ENCODE measurements at regions not wholly inside any gene's neighbourhood (a gene's known extent, or its start where the extent isn't known, plus 50 kb on each side); places are given as distances from the start of the nearest gene placed in this dataset.

DNA sequence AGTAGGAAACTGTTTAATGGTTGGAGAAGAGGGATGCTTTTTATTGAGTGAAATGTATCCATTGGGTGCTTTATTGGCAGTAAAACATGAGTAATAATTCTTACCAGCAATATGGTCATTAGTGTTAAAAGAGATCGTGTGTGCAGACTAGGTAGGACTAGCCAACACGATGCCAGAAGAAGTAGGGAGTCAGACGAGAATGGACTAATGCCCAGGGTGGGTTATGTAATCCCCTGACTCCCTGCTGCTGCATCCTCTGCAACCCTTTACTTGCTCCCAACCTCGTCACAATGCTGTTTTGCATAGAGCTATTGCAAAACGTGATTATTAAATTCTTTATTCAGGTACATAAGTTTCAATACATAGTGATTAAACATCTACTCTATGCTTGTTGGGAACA lies 1213.7 kb downstream of the GATA3 start:
- TF ChIP-seq TCF12 (IDR thresholded peaks at IDR 0.05; ENCODE audit: low read depth) (no peak), NFIC (IDR thresholded peaks at IDR 0.05) (no peak), EGR1 (IDR thresholded peaks at IDR 0.05) (no peak), CREB1 (IDR thresholded peaks at IDR 0.05; ENCODE audit: low read depth) (no peak), YY1 (IDR thresholded peaks at IDR 0.05; ENCODE audit: low read depth) (no peak), RAD21 (IDR thresholded peaks at IDR 0.05; ENCODE audit: low read depth) (no peak), TEAD4 (IDR thresholded peaks at IDR 0.05) (no peak)
- TF ChIP-seq, protein P1, sequence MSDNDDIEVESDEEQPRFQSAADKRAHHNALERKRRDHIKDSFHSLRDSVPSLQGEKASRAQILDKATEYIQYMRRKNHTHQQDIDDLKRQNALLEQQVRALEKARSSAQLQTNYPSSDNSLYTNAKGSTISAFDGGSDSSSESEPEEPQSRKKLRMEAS (IDR thresholded peaks at IDR 0.05), result no peak
- TF ChIP-seq, protein P2, sequence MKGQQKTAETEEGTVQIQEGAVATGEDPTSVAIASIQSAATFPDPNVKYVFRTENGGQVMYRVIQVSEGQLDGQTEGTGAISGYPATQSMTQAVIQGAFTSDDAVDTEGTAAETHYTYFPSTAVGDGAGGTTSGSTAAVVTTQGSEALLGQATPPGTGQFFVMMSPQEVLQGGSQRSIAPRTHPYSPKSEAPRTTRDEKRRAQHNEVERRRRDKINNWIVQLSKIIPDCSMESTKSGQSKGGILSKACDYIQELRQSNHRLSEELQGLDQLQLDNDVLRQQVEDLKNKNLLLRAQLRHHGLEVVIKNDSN (IDR thresholded peaks at IDR 0.05), result no peak
- TF ChIP-seq, protein P3, sequence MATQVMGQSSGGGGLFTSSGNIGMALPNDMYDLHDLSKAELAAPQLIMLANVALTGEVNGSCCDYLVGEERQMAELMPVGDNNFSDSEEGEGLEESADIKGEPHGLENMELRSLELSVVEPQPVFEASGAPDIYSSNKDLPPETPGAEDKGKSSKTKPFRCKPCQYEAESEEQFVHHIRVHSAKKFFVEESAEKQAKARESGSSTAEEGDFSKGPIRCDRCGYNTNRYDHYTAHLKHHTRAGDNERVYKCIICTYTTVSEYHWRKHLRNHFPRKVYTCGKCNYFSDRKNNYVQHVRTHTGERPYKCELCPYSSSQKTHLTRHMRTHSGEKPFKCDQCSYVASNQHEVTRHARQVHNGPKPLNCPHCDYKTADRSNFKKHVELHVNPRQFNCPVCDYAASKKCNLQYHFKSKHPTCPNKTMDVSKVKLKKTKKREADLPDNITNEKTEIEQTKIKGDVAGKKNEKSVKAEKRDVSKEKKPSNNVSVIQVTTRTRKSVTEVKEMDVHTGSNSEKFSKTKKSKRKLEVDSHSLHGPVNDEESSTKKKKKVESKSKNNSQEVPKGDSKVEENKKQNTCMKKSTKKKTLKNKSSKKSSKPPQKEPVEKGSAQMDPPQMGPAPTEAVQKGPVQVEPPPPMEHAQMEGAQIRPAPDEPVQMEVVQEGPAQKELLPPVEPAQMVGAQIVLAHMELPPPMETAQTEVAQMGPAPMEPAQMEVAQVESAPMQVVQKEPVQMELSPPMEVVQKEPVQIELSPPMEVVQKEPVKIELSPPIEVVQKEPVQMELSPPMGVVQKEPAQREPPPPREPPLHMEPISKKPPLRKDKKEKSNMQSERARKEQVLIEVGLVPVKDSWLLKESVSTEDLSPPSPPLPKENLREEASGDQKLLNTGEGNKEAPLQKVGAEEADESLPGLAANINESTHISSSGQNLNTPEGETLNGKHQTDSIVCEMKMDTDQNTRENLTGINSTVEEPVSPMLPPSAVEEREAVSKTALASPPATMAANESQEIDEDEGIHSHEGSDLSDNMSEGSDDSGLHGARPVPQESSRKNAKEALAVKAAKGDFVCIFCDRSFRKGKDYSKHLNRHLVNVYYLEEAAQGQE (IDR thresholded peaks at IDR 0.05; ENCODE audit: low read depth), result no peak

DNA sequence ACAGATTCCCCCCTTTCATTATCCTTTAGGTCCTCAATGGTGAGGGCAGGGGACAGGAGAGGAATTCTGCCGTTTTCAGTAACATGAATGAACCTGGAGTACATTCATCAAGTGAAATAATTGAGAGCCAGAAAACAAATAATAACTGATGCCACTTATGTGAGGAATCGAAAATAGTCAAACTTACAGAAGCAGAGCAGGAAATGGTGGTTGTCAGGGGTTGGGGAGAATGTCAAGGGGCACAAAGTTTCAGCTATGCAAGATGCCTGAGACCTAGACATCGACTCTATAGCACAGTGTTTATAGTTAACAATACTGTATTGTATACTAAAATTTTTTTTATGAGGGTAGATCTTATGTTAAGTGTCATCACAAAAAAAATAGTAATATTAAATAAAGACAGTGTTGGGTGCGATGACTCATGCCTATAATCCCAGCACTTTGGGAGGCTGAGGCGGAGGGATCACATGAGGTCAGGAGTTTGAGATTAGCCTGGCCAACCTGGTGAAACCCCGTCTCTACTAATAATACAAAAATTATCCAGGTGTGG lies 1219.8 kb downstream of the GATA3 start:
- TF ChIP-seq, protein P2 (IDR thresholded peaks at IDR 0.05), result no peak
- TF ChIP-seq CEBPB (IDR thresholded peaks at IDR 0.05) (no peak), EGR1 (IDR thresholded peaks at IDR 0.05) (no peak), TAF1 (IDR thresholded peaks at IDR 0.05; ENCODE audit: low read depth) (no peak), ZBTB7A (IDR thresholded peaks at IDR 0.05; ENCODE audit: low read depth) (no peak)
- TF ChIP-seq, protein P1 (IDR thresholded peaks at IDR 0.05), result no peak

DNA sequence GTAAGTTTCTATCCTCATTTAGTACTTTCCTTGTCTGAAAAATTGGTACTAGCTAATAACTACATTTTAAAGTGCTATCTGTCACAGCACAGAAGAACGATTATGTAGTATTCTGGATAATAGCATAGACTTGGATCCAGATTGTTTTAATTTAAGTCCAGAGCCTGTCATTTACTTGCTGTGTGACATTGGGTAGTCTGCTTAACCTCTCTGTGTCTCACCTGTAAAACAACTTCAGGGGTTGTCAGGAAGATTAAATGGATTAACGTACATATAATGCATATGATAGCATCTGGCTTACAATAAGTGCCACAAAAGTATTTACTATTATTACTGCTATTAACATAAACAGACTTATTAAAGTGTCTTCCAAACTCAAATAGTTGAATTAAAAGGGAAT lies 1221.4 kb downstream of the GATA3 start:
- TF ChIP-seq CEBPB (IDR thresholded peaks at IDR 0.05) (no peak), TAF1 (IDR thresholded peaks at IDR 0.05; ENCODE audit: low read depth) (no peak), YY1 (IDR thresholded peaks at IDR 0.05; ENCODE audit: low read depth) (no peak), FOXM1 (IDR thresholded peaks at IDR 0.05; ENCODE audit: borderline replicate concordance, low read depth) (no peak), TCF12 (IDR thresholded peaks at IDR 0.05; ENCODE audit: low read depth) (no peak), NFIC (IDR thresholded peaks at IDR 0.05) (no peak), ZBTB7A (IDR thresholded peaks at IDR 0.05; ENCODE audit: low read depth) (no peak), CREB1 (IDR thresholded peaks at IDR 0.05; ENCODE audit: low read depth) (no peak), EGR1 (IDR thresholded peaks at IDR 0.05) (no peak)
- TF ChIP-seq, protein P2 (IDR thresholded peaks at IDR 0.05), result no peak
- TF ChIP-seq, protein P1 (IDR thresholded peaks at IDR 0.05), result no peak
- TF ChIP-seq, protein P3 (IDR thresholded peaks at IDR 0.05; ENCODE audit: low read depth), result no peak

DNA sequence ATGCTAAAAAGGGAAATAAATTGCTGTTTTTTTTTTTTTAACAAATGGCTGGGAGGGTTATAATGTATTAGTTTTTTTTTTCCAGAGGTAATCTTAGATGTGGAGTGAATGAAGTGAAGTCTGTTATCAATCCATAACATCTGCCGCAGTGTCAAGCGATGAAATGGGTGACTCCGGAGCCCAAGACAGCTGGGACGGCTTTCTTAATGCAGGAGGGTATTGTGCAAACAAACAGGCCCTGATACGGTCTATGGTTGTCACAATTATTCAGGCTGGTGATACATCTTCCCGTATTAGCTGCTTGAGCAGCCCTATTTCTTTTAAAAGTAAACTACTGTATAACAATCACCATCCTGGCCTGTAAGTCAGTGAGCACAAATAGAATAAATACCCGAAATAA lies 1231.2 kb downstream of the GATA3 start:
- TF ChIP-seq RAD21 (IDR thresholded peaks at IDR 0.05; ENCODE audit: low read depth), result no peak
- no peak for TF ChIP-seq TEAD4 (IDR thresholded peaks at IDR 0.05)
- no peak for TF ChIP-seq NFIC (IDR thresholded peaks at IDR 0.05)
- TF ChIP-seq CEBPB (IDR thresholded peaks at IDR 0.05), result no peak
- TF ChIP-seq EP300 (IDR thresholded peaks at IDR 0.05; ENCODE audit: borderline replicate concordance), result no peak
- no peak for TF ChIP-seq FOXM1 (IDR thresholded peaks at IDR 0.05; ENCODE audit: borderline replicate concordance, low read depth)
- no peak for TF ChIP-seq CREB1 (IDR thresholded peaks at IDR 0.05; ENCODE audit: low read depth)

DNA sequence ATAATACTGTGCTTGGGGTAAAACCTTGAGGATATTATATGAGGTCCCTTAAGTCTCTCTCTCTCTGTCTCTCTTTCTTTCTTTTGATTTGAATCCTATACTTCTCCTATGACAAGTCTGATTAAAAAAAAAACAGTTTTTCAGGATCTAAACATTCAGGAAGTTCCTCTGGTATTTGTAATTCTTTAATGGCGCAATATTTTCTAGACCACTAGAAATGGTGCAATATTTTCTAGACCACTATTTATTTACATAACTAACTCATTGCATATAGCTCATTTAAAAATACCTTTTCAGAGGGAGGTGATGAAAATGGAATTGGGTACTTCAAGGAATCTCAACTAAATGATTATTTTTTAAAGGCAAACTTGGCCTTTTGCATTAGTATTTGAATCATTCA lies 1235.3 kb downstream of the GATA3 start:
- TF ChIP-seq RAD21 (IDR thresholded peaks at IDR 0.05; ENCODE audit: low read depth) (no peak), NFIC (IDR thresholded peaks at IDR 0.05) (no peak), EP300 (IDR thresholded peaks at IDR 0.05; ENCODE audit: borderline replicate concordance) (no peak), TAF1 (IDR thresholded peaks at IDR 0.05; ENCODE audit: low read depth) (no peak), YY1 (IDR thresholded peaks at IDR 0.05; ENCODE audit: low read depth) (no peak), EGR1 (IDR thresholded peaks at IDR 0.05) (no peak), TCF12 (IDR thresholded peaks at IDR 0.05; ENCODE audit: low read depth) (no peak), CEBPB (IDR thresholded peaks at IDR 0.05) (no peak), TEAD4 (IDR thresholded peaks at IDR 0.05) (no peak), FOXM1 (IDR thresholded peaks at IDR 0.05; ENCODE audit: borderline replicate concordance, low read depth) (no peak), ZBTB7A (IDR thresholded peaks at IDR 0.05; ENCODE audit: low read depth) (no peak), CREB1 (IDR thresholded peaks at IDR 0.05; ENCODE audit: low read depth) (no peak)
- TF ChIP-seq, protein P2 (IDR thresholded peaks at IDR 0.05), result no peak
- TF ChIP-seq, protein P1 (IDR thresholded peaks at IDR 0.05), result no peak
- TF ChIP-seq, protein P3 (IDR thresholded peaks at IDR 0.05; ENCODE audit: low read depth), result no peak
